ENCODE measurements at regions not wholly inside any gene's neighbourhood (a gene's known extent, or its start where the extent isn't known, plus 50 kb on each side); places are given as distances from the start of the nearest gene placed in this dataset.

DNA sequence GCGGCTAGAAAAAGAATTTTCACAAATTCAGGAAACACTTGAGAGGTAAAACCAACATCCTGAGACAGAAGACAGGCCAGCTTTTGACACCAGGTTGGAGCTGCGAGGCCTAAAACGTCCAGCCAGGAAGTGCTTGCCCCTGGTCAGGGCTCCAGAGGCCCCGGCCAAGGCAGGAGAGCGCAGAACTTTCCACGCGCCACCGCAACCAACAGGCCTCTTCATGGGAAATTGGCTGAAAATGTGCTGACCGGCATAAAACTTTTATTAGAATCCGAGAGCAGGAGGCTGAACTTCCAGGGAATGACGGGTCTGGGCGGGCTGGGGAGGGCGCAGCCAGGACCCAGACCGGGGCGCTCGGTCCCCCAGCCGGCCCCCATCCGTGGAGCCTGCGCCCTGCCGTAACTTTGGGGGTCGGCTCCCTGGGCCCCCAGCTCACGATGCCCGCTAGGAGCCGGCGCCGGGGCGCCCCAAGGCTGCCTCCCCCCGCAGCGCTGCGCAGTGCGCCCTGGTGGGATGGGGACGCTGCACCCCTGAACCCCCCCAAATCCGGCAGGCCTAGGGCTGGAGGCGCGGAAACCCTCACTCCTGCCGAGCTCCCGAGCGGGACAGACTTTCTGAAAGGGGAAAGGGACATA lies 414.0 kb upstream of the MKI67 start:
- TF ChIP-seq POLR2A (IDR thresholded peaks at IDR 0.05; ENCODE audit: low read length): no peak
- TF ChIP-seq GATA1 (IDR thresholded peaks at IDR 0.05; ENCODE audit: low read depth, low read length): no peak

Measured in erythroblast (primary cell).